ENCODE measurements at regions not wholly inside any gene's neighbourhood (a gene's known extent, or its start where the extent isn't known, plus 50 kb on each side); places are given as distances from the start of the nearest gene placed in this dataset.

DNA sequence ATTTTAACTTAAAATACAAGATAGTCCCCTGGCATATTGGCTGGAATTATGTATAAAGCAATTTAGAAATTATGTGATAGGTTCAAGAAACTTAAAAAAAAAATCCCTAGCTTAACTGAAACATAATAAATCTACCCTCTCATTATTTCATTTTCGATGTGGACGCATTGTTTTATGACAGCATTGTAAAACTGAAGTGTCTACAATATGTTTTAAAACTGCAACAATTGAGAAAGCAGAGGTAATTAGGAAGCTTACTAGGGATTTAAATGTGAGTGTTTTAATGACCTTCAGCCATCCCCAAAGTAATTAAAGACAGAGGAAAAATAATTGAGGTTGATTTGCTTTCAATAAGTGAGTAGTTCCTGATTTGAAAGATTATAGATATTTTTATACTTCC lies 776.0 kb downstream of the TBC1D32 start:
- Histone ChIP-seq H2AFZ (replicated peaks; ENCODE audit: low read length, poor library complexity) (no peak overlapping the region), H3K56ac (ENCODE audit: extremely low read depth, insufficient read depth, low read length) (no peak overlapping the region), H4K8ac (ENCODE audit: low read depth in 2 of 2, low read length in 2 of 2) (no peak overlapping the region), H2BK15ac (ENCODE audit: low read depth, low read length) (no peak overlapping the region), H3K9ac (ENCODE audit: low read depth, low read length) (no peak overlapping the region), H2BK120ac (ENCODE audit: low read depth, low read length) (no peak overlapping the region), H4K20me1 (ENCODE audit: insufficient read depth, low read length) (no peaks in the 10 kb centered on the region), H3K18ac (ENCODE audit: low read depth, low read length) (no peak overlapping the region), H2AK9ac (replicated peaks; ENCODE audit: low read depth, low read length, poor library complexity) (no peak overlapping the region), H3K9me3 (ENCODE audit: control insufficient read depth, insufficient read depth, low read length) (peaks cover 6% of the 10 kb centered on the region; the same call in 1 of the 2 replicates), H3K4ac (ENCODE audit: low read depth, low read length) (no peak overlapping the region), H3K14ac (replicated peaks; ENCODE audit: low read depth, low read length) (no peak overlapping the region), H2BK5ac (ENCODE audit: low read depth, low read length, poor library complexity, severe bottlenecking) (no peak overlapping the region), H3K23ac (ENCODE audit: low read depth, low read length) (no peak overlapping the region), H3K4me3 (ENCODE audit: insufficient read depth, low read depth, low read length) (no peak overlapping the region), H3K4me2 (ENCODE audit: low read depth, low read length) (no peak overlapping the region), H3K27me3 (ENCODE audit: control insufficient read depth, insufficient read depth, low read length) (no peaks in the 10 kb centered on the region), H2BK20ac (ENCODE audit: low read depth, low read length) (no peak overlapping the region), H3K4me1 (ENCODE audit: control insufficient read depth, insufficient read depth, low read length) (no peaks in the 10 kb centered on the region), H3K9me1 (ENCODE audit: insufficient read depth, low read length) (no peaks in the 10 kb centered on the region), H2AK5ac (ENCODE audit: low read depth, low read length) (no peak overlapping the region), H3K79me1 (ENCODE audit: low read depth in 1 of 2, low read length in 2 of 2) (no peaks in the 10 kb centered on the region), H3K27ac (ENCODE audit: insufficient read depth, low read length) (no peak overlapping the region), H3K36me3 (ENCODE audit: control insufficient read depth, insufficient read depth, low read length) (no peaks in the 10 kb centered on the region), H4K5ac (ENCODE audit: low read depth, low read length) (no peak overlapping the region), H4K91ac (ENCODE audit: insufficient read depth, low read depth, low read length) (no peak overlapping the region)
- intact Hi-C loops (cut with micrococcal nuclease) (no loop called here), in situ Hi-C loops (cut with MboI; ENCODE audit: low sequenced_read_pairs) (no loop called here), dilution Hi-C loops (cut with HindIII; ENCODE audit: low sequenced_read_pairs, unreplicated experiment) (no loop called here)
- no peak for DNase-seq
- POLR2A ChIA-PET (ENCODE audit: unreplicated experiment), result no interaction called here
- CTCF ChIA-PET, result no interaction called here
- no CpG with 5 or more reads among the region's 2 CpGs for whole genome bisulfite sequencing, 2 experiments (ENCODE audit: extremely low coverage in 2 of 2, insufficient read length in 1 of 2)
- TF ChIP-seq MAZ (IDR thresholded peaks at IDR 0.05; ENCODE audit: borderline replicate concordance, low read depth, low read length) (no peak), RAD21 (IDR thresholded peaks at IDR 0.05; ENCODE audit: low read length) (no peak), CEBPB (IDR thresholded peaks at IDR 0.05; ENCODE audit: low read depth, low read length) (no peak), FOS (IDR thresholded peaks at IDR 0.05; ENCODE audit: low read depth, low read length) (no peak), BHLHE40 (IDR thresholded peaks at IDR 0.05; ENCODE audit: low read depth, low read length) (no peak), SMC3 (IDR thresholded peaks at IDR 0.05; ENCODE audit: low read depth, low read length) (no peak), NFE2L2 (IDR thresholded peaks at IDR 0.05; ENCODE audit: low read depth, low read length) (no peak)
- TF ChIP-seq, protein P1, sequence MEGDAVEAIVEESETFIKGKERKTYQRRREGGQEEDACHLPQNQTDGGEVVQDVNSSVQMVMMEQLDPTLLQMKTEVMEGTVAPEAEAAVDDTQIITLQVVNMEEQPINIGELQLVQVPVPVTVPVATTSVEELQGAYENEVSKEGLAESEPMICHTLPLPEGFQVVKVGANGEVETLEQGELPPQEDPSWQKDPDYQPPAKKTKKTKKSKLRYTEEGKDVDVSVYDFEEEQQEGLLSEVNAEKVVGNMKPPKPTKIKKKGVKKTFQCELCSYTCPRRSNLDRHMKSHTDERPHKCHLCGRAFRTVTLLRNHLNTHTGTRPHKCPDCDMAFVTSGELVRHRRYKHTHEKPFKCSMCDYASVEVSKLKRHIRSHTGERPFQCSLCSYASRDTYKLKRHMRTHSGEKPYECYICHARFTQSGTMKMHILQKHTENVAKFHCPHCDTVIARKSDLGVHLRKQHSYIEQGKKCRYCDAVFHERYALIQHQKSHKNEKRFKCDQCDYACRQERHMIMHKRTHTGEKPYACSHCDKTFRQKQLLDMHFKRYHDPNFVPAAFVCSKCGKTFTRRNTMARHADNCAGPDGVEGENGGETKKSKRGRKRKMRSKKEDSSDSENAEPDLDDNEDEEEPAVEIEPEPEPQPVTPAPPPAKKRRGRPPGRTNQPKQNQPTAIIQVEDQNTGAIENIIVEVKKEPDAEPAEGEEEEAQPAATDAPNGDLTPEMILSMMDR (conservative IDR thresholded peaks at IDR 0.05; ENCODE audit: low read depth, low read length), result no peak
- no peak for ATAC-seq (ENCODE audit: low read depth)
- BruUV-seq (replicated peaks), result no TSS peak

Measured in IMR-90 (cell line).